ENCODE measurements at regions not wholly inside any gene's neighbourhood (a gene's known extent, or its start where the extent isn't known, plus 50 kb on each side); places are given as distances from the start of the nearest gene placed in this dataset.

GRCh38 chr5:167280111-167280510 lies 1011.3 kb upstream of the WWC1 start:
- no peak for TF ChIP-seq POLR2AphosphoS5 (IDR thresholded peaks at IDR 0.05)
- TF ChIP-seq CTCF (IDR thresholded peaks at IDR 0.05 in 8 of 11, conservative IDR thresholded peaks at IDR 0.05 in 3 of 11): no peak
- TF ChIP-seq POLR2A (IDR thresholded peaks at IDR 0.05): no peak
- no peak for DNase-seq
- 89 to 96% (median 91%) methylated on average over 3 of the region's 3 CpGs for WGBS, 5 donors
- Histone ChIP-seq H3K4me3 (no peak overlapping the region), H3K36me3 (no peaks in the 10 kb centered on the region), H3K27ac (no peak overlapping the region), H3K9me3 (peaks cover 0 to 11% (median 0%) of the 10 kb centered on the region in 8 donors), H3K27me3 (replicated peaks in 1 of 7) (no peaks in the 10 kb centered on the region), H3K4me1 (no peaks in the 10 kb centered on the region)
- intact Hi-C loops (cut with DNase I; ENCODE audit: low total_unique reads): no loop called here

- DNase-seq: no peak
- Histone ChIP-seq H3K4me3 (no peak overlapping the region), H3K4me1 (no peaks in the 10 kb centered on the region), H3K36me3 (no peaks in the 10 kb centered on the region), H3K9me3 (peaks cover 0 to 11% (median 0%) of the 10 kb centered on the region in 8 donors), H3K27ac (no peak overlapping the region), H3K27me3 (replicated peaks in 1 of 7) (no peaks in the 10 kb centered on the region)
- intact Hi-C loops (cut with DNase I; ENCODE audit: low total_unique reads): no loop called here
- TF ChIP-seq POLR2A (IDR thresholded peaks at IDR 0.05) (no peak), CTCF (IDR thresholded peaks at IDR 0.05 in 8 of 11, conservative IDR thresholded peaks at IDR 0.05 in 3 of 11) (no peak), POLR2AphosphoS5 (IDR thresholded peaks at IDR 0.05) (no peak)
- 85 to 95% (median 90%) methylated on average over 3 of the region's 3 CpGs for WGBS, 5 donors
Observed at GRCh38 chr5:167281925-167282324, 1009.5 kb upstream of the WWC1 start.

GRCh38 chr5:167283691-167284090 lies 1007.8 kb upstream of the WWC1 start:
- TF ChIP-seq POLR2AphosphoS5 (IDR thresholded peaks at IDR 0.05): no peak
- TF ChIP-seq POLR2A (IDR thresholded peaks at IDR 0.05): no peak
- no peak for TF ChIP-seq CTCF (IDR thresholded peaks at IDR 0.05 in 8 of 11, conservative IDR thresholded peaks at IDR 0.05 in 3 of 11)
- WGBS, 5 donors: 71 to 85% (median 77%) methylated on average over 4 of the region's 4 CpGs
- Histone ChIP-seq H3K36me3 (no peaks in the 10 kb centered on the region), H3K27ac (no peak overlapping the region), H3K27me3 (replicated peaks in 1 of 7) (no peaks in the 10 kb centered on the region), H3K4me1 (no peaks in the 10 kb centered on the region), H3K9me3 (peaks cover 0 to 15% (median 0%) of the 10 kb centered on the region in 8 donors), H3K4me3 (no peak overlapping the region)
- no peak for DNase-seq
- intact Hi-C loops (cut with DNase I; ENCODE audit: low total_unique reads): no loop called here

GRCh38 chr5:167284222-167284890 lies 1007.1 kb upstream of the WWC1 start:
- Histone ChIP-seq H3K4me1 (no peaks in the 10 kb centered on the region), H3K9me3 (peaks cover 0 to 15% (median 0%) of the 10 kb centered on the region in 8 donors), H3K27me3 (replicated peaks in 1 of 7) (no peaks in the 10 kb centered on the region), H3K4me3 (no peak overlapping the region), H3K27ac (no peak overlapping the region), H3K36me3 (no peaks in the 10 kb centered on the region)
- DNase-seq: no peak
- WGBS, 5 donors: 85 to 97% (median 93%) methylated on average over 6 of the region's 6 CpGs
- TF ChIP-seq POLR2AphosphoS5 (IDR thresholded peaks at IDR 0.05) (no peak), POLR2A (IDR thresholded peaks at IDR 0.05) (no peak)
- intact Hi-C loops (cut with DNase I; ENCODE audit: low total_unique reads): no loop called here
